Astrocyte (in vitro differentiated cells and primary cell): ENCODE measurements at regions not wholly inside any gene's neighbourhood (a gene's known extent, or its start where the extent isn't known, plus 50 kb on each side); places are given as distances from the start of the nearest gene placed in this dataset.

Experiments used
- DNase-seq: peaks from one replicate; pipeline ENCODE4 v3.0.0-alpha.2; 2010; ENCODE audit warnings: low read depth
- FAIRE-seq: peaks from 2 replicates; lab custom pipeline; 2011; peaks lifted over from hg19 to GRCh38; lab: Jason Lieb, UNC
- H2AFZ ChIP-seq: 2 replicates; pipeline ENCODE4 v1.6.0; 2012; ENCODE audit warnings: low read depth, low read length, inconsistent platforms
- H3K27ac ChIP-seq: 2 replicates; pipeline ENCODE4 v1.5.1; 2011; ENCODE audit warnings: low read depth, low read length, inconsistent platforms
- H3K27me3 ChIP-seq: 2 replicates; pipeline ENCODE4 v1.6.0; 2011; ENCODE audit warnings: low read length, inconsistent platforms; ENCODE audit not compliant: insufficient read depth
- H3K36me3 ChIP-seq: 2 replicates; pipeline ENCODE4 v1.5.1; 2011; ENCODE audit warnings: low read length, inconsistent platforms; ENCODE audit not compliant: insufficient read depth
- H3K4me1 ChIP-seq: 2 replicates; pipeline ENCODE4 v1.5.1; 2011; ENCODE audit warnings: low read length, inconsistent platforms; ENCODE audit not compliant: insufficient read depth
- H3K4me2 ChIP-seq: 2 replicates; pipeline ENCODE4 v1.6.0; 2012; ENCODE audit warnings: low read length, inconsistent platforms
- H3K4me3 ChIP-seq: 2 replicates; pipeline ENCODE4 v1.5.1; 2011; ENCODE audit warnings: low read depth, mild to moderate bottlenecking, low read length, inconsistent platforms; ENCODE audit not compliant: insufficient read depth
- H3K79me2 ChIP-seq: 2 replicates; pipeline ENCODE4 v1.6.0; 2012; ENCODE audit warnings: mild to moderate bottlenecking, low read length, inconsistent platforms; ENCODE audit not compliant: insufficient read depth
- H3K9ac ChIP-seq: 2 replicates; pipeline ENCODE4 v1.6.0; 2012; ENCODE audit warnings: mild to moderate bottlenecking, low read length, inconsistent platforms
- H3K9me3 ChIP-seq: 2 replicates; pipeline ENCODE4 v1.5.1; 2012; ENCODE audit warnings: low read depth, mild to moderate bottlenecking, low read length, inconsistent platforms; ENCODE audit not compliant: insufficient read depth
- H4K20me1 ChIP-seq: 2 replicates; pipeline ENCODE4 v1.6.0; 2012; ENCODE audit warnings: low read length, inconsistent platforms; ENCODE audit not compliant: insufficient read depth
- H3K27ac Mint-ChIP-seq: one replicate; pipeline ENCODE4 v1.8.0; 2021; ENCODE audit warnings: mild to moderate bottlenecking, mixed read lengths; ENCODE audit not compliant: unreplicated experiment
- H3K27me3 Mint-ChIP-seq: one replicate; pipeline ENCODE4 v1.8.0; 2021; ENCODE audit warnings: low read depth, mixed read lengths; ENCODE audit not compliant: unreplicated experiment
- H3K36me3 Mint-ChIP-seq: one replicate; pipeline ENCODE4 v1.8.0; 2021; ENCODE audit warnings: low read depth, mixed read lengths; ENCODE audit not compliant: unreplicated experiment
- H3K4me1 Mint-ChIP-seq: one replicate; pipeline ENCODE4 v1.8.0; 2021; ENCODE audit warnings: low read depth, mixed read lengths; ENCODE audit not compliant: unreplicated experiment
- H3K4me3 Mint-ChIP-seq: one replicate; pipeline ENCODE4 v1.8.0; 2021; ENCODE audit warnings: mild to moderate bottlenecking, moderate library complexity, mixed read lengths; ENCODE audit not compliant: unreplicated experiment
- H3K9me3 Mint-ChIP-seq: one replicate; pipeline ENCODE4 v1.8.0; 2021; ENCODE audit warnings: mild to moderate bottlenecking, mixed read lengths; ENCODE audit not compliant: unreplicated experiment
- CTCF ChIP-seq: IDR thresholded peaks from 2 replicates; pipeline ENCODE4 v1.5.1; 2011; ENCODE audit warnings: low read depth, mild to moderate bottlenecking, inconsistent platforms, low read length, moderate library complexity; ENCODE audit not compliant: insufficient read depth
- EZH2 ChIP-seq: IDR thresholded peaks from 2 replicates; pipeline ENCODE4 v1.6.1; 2012; ENCODE audit warnings: mild to moderate bottlenecking, low read length, inconsistent platforms; ENCODE audit not compliant: insufficient read depth

- peaks cover 15% of the 10 kb centered on the region for H3K27me3 Mint-ChIP-seq
Observed at GRCh38 chr13:52924289-52925148, 76.1 kb upstream of the PCDH8 start.

GRCh38 chr13:52922961-52923360 is 74.5 kb upstream of the PCDH8 start:
- H3K36me3 Mint-ChIP-seq: no peaks in the 10 kb centered on the region
- Histone ChIP-seq H3K9ac (no peak overlapping the region), H2AFZ (no peak overlapping the region), H3K4me2 (no peak overlapping the region), H4K20me1 (no peaks in the 10 kb centered on the region), H3K9me3 (no peaks in the 10 kb centered on the region), H3K4me3 (no peak overlapping the region), H3K79me2 (no peaks in the 10 kb centered on the region), H3K27ac (no peak overlapping the region), H3K27me3 (no peaks in the 10 kb centered on the region), H3K36me3 (no peaks in the 10 kb centered on the region), H3K4me1 (peaks cover 2% of the 10 kb centered on the region)
- peaks cover 1% of the 10 kb centered on the region for H3K9me3 Mint-ChIP-seq
- peaks cover 7% of the 10 kb centered on the region for H3K27me3 Mint-ChIP-seq
- H3K27ac Mint-ChIP-seq: no peak overlapping the region
- no peak for DNase-seq
- H3K4me3 Mint-ChIP-seq: no peak overlapping the region
- peaks cover 23% of the 10 kb centered on the region for H3K4me1 Mint-ChIP-seq
- FAIRE-seq: no peak
- TF ChIP-seq EZH2: no peak
- TF ChIP-seq CTCF: no peak

More at GRCh38 chr13:52924289-52925148, 76.1 kb upstream of the PCDH8 start:
- no peak for DNase-seq
- H3K4me2 ChIP-seq: no peak overlapping the region
- H4K20me1 ChIP-seq: no peaks in the 10 kb centered on the region
- H3K79me2 ChIP-seq: no peaks in the 10 kb centered on the region
- no peak for FAIRE-seq
- no peak overlapping the region for H3K4me3 Mint-ChIP-seq
- no peaks in the 10 kb centered on the region for H3K9me3 ChIP-seq
- no peak overlapping the region for H3K4me3 ChIP-seq
- peaks cover 2% of the 10 kb centered on the region for H3K4me1 ChIP-seq
- H3K27me3 ChIP-seq: no peaks in the 10 kb centered on the region
- no peak overlapping the region for H3K27ac Mint-ChIP-seq
- TF ChIP-seq EZH2 (no peak), CTCF (no peak)
- H2AFZ ChIP-seq: no peak overlapping the region
- peaks cover 5% of the 10 kb centered on the region for H3K9me3 Mint-ChIP-seq
- peaks cover 23% of the 10 kb centered on the region for H3K4me1 Mint-ChIP-seq
- no peak overlapping the region for H3K27ac ChIP-seq
- no peak overlapping the region for H3K9ac ChIP-seq
- no peaks in the 10 kb centered on the region for H3K36me3 ChIP-seq
- H3K36me3 Mint-ChIP-seq: no peaks in the 10 kb centered on the region

DNA sequence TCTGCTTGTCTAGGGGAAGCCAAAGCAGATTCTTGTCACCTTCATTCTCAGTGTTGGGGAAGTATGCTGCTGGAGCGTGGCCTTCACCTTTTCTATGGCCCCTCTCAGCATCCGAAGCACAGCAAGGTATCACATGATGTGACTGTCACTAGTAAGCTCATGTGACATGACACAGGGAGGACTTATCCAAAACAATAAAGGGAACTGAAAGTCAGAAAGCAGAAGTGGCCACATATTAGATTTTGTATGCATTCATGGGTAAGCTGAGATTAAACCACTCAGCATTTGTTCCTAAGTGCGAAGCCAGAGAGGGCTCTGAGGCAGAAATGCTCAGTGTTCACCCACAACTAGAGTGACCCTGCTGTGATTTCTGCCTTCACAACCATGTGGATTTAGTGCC is 72.8 kb upstream of the PCDH8 start:
- no peaks in the 10 kb centered on the region for H3K79me2 ChIP-seq
- H3K27me3 Mint-ChIP-seq: peaks cover 2% of the 10 kb centered on the region
- no peak overlapping the region for H3K4me3 ChIP-seq
- DNase-seq (no peak), FAIRE-seq (no peak)
- no peak overlapping the region for H3K27ac Mint-ChIP-seq
- no peak overlapping the region for H3K9ac ChIP-seq
- no peaks in the 10 kb centered on the region for H3K36me3 ChIP-seq
- H4K20me1 ChIP-seq: no peaks in the 10 kb centered on the region
- H3K4me1 ChIP-seq: peaks cover 2% of the 10 kb centered on the region
- no peaks in the 10 kb centered on the region for H3K36me3 Mint-ChIP-seq
- no peak overlapping the region for H3K27ac ChIP-seq
- no peak overlapping the region for H2AFZ ChIP-seq
- H3K9me3 ChIP-seq: no peaks in the 10 kb centered on the region
- H3K27me3 ChIP-seq: no peaks in the 10 kb centered on the region
- H3K4me2 ChIP-seq: no peak overlapping the region
- H3K9me3 Mint-ChIP-seq: peaks cover 1% of the 10 kb centered on the region
- H3K4me3 Mint-ChIP-seq: no peak overlapping the region
- peaks cover 27% of the 10 kb centered on the region for H3K4me1 Mint-ChIP-seq
- TF ChIP-seq EZH2: no peak
- TF ChIP-seq CTCF: no peak
